Prostate gland (tissue), 2 donors: ENCODE measurements at regions not wholly inside any gene's neighbourhood (a gene's known extent, or its start where the extent isn't known, plus 50 kb on each side); places are given as distances from the start of the nearest gene placed in this dataset.

ENCODE experiments used
- POLR2A ChIP-seq: fragments of 450-650 bp; IDR thresholded peaks from one replicate; pipeline ENCODE4 v1.6.1; 2016; ENCODE audit warnings: antibody characterized with exemption, mild to moderate bottlenecking
- POLR2AphosphoS5 ChIP-seq: sonication (generic); formaldehyde crosslinking; IDR thresholded peaks from one replicate; pipeline ENCODE4 v1.6.1; 2017; ENCODE audit warnings: antibody characterized with exemption
- TF ChIP-seq, protein P1 (sequence below), 4 experiments: fragments of 200-600 bp in 2 of 4; fragments of 450-650 bp in 2 of 4; sonication (generic) in 2 of 4; IDR thresholded peaks; 1 replicate in 3 of 4; 2 replicates in 1 of 4; pipeline ENCODE4 v1.5.1; 2016 to 2019; ENCODE audit warnings: antibody characterized with exemption in 4 of 4, mild to moderate bottlenecking in 2 of 4, moderate library complexity in 2 of 4

DNA sequence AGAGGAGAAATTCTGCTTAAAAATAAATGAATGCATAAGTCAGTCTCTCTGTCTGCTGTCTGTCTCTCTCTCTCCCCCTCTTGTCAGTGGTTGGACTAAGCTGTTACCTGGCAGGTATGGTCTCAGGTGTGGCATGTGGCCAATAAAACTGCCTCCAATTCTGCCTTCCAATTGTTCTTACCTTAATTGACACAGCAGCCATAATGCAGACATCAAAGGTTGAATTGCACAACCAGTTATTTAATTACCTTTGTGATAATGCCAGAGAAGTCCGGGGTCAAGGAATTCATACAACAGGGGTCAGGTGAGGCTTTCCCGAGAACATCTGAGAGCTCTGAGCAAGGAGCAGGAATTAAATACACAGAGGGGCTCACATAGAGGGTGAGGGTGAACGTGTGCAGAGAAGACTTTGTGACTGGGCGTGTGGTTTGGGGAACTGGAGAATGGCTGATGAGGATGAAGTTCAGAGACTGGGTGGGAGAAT is 78.8 kb upstream of the CDYL2 start:
- TF ChIP-seq, protein P1, sequence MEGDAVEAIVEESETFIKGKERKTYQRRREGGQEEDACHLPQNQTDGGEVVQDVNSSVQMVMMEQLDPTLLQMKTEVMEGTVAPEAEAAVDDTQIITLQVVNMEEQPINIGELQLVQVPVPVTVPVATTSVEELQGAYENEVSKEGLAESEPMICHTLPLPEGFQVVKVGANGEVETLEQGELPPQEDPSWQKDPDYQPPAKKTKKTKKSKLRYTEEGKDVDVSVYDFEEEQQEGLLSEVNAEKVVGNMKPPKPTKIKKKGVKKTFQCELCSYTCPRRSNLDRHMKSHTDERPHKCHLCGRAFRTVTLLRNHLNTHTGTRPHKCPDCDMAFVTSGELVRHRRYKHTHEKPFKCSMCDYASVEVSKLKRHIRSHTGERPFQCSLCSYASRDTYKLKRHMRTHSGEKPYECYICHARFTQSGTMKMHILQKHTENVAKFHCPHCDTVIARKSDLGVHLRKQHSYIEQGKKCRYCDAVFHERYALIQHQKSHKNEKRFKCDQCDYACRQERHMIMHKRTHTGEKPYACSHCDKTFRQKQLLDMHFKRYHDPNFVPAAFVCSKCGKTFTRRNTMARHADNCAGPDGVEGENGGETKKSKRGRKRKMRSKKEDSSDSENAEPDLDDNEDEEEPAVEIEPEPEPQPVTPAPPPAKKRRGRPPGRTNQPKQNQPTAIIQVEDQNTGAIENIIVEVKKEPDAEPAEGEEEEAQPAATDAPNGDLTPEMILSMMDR (IDR thresholded peaks at IDR 0.05): no peak
- no peak for TF ChIP-seq POLR2A
- peak; percentile 67 for TF ChIP-seq POLR2AphosphoS5
